Gastroesophageal sphincter (tissue), 3 donors: ENCODE measurements at regions not wholly inside any gene's neighbourhood (a gene's known extent, or its start where the extent isn't known, plus 50 kb on each side); places are given as distances from the start of the nearest gene placed in this dataset.
"Not testable (repeated sequence)": the region's sequence is repeated elsewhere in the genome, so short reads cannot be mapped to it uniquely, and the experiment has no call there.

Experiments
- CTCF ChIP-seq, 4 experiments: fragments of 200-600 bp in 2 of 4; fragments of 450-650 bp in 2 of 4; sonication (generic) in 1 of 4; IDR thresholded peaks; one replicate each; pipeline ENCODE4 v1.5.1; 2017 to 2019; ENCODE audit warnings: antibody characterized with exemption in 4 of 4, mild to moderate bottlenecking in 2 of 4, moderate library complexity in 2 of 4
- POLR2A ChIP-seq, 2 donors: fragments of 450-650 bp; IDR thresholded peaks; one replicate each; pipeline ENCODE4 v1.6.1; 2017; ENCODE audit warnings: antibody characterized with exemption in 2 of 2, mild to moderate bottlenecking in 2 of 2, moderate library complexity in 1 of 2

DNA sequence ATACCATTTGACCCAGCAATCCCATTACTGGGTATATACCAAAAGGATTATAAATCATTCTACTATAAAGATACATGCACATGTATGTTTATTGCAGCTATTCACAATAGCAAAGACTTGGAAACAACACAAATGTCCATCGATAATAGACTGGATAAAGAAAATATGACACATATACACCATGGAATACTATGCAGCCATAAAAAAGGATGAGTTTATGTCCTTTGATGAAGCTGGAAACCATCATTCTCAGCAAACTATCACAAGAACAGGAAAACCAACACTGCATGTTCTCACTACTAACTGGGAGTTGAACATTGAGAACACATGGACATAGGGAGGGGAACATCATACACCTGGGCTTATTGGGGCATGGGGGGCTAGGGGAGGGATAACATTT, 991.8 kb downstream of the SLC16A7 start:
- not testable (repeated sequence) for TF ChIP-seq CTCF, POLR2A (IDR thresholded peaks at IDR 0.05)
